Karpas-422 (cell line): ENCODE measurements at regions not wholly inside any gene's neighbourhood (a gene's known extent, or its start where the extent isn't known, plus 50 kb on each side); places are given as distances from the start of the nearest gene placed in this dataset.

Experiments used
- DNase-seq: peaks from one replicate; pipeline ENCODE4 v3.0.0-alpha.2; 2015
- H2AFZ ChIP-seq: fragments of 200-600 bp; sonication (generic); 2 replicates; pipeline ENCODE4 v1.6.1; 2014; ENCODE audit warnings: antibody characterized with exemption, low read length, mixed read lengths
- H3K27ac ChIP-seq: fragments of 200-600 bp; sonication (generic); 2 replicates; pipeline ENCODE4 v1.5.1; 2014; ENCODE audit warnings: mild to moderate bottlenecking, low read length, moderate library complexity
- H3K27me3 ChIP-seq: fragments of 200-600 bp; sonication (generic); 2 replicates; pipeline ENCODE4 v1.6.1; 2014; ENCODE audit warnings: low read length, mixed read lengths
- H3K36me3 ChIP-seq: fragments of 200-600 bp; sonication (generic); 2 replicates; pipeline ENCODE4 v1.6.1; 2014; ENCODE audit warnings: low read length, mixed read lengths; ENCODE audit not compliant: insufficient read depth
- H3K4me1 ChIP-seq: fragments of 200-600 bp; sonication (generic); 2 replicates; pipeline ENCODE4 v1.6.1; 2014; ENCODE audit warnings: mild to moderate bottlenecking, low read length, mixed read lengths
- H3K4me2 ChIP-seq: fragments of 200-600 bp; sonication (generic); 2 replicates; pipeline ENCODE4 v1.6.1; 2014; ENCODE audit warnings: low read length, low read depth, mild to moderate bottlenecking; ENCODE audit not compliant: poor library complexity, severe bottlenecking
- H3K4me3 ChIP-seq: fragments of 200-600 bp; sonication (generic); 2 replicates; pipeline ENCODE4 v1.5.1; 2014; ENCODE audit warnings: mild to moderate bottlenecking, antibody characterized with exemption, low read length, mixed read lengths
- H3K79me2 ChIP-seq: fragments of 200-600 bp; sonication (generic); 2 replicates; pipeline ENCODE4 v1.6.1; 2014; ENCODE audit warnings: mild to moderate bottlenecking, low read length, mixed read lengths
- H3K9ac ChIP-seq: fragments of 200-600 bp; sonication (generic); 2 replicates; pipeline ENCODE4 v1.6.0; 2014; ENCODE audit warnings: low read length
- H3K9me2 ChIP-seq: fragments of 200-600 bp; sonication (generic), shearing (Covaris generic); replicated peaks from 2 replicates; pipeline ENCODE4 v1.6.0; 2014; ENCODE audit warnings: mild to moderate bottlenecking, low read length, moderate library complexity; ENCODE audit not compliant: insufficient read depth
- H3K9me3 ChIP-seq: fragments of 300-700, 200-600 bp; sonication (generic); 2 replicates; pipeline ENCODE4 v1.6.1; 2014; ENCODE audit warnings: low read length, mixed read lengths
- H4K20me1 ChIP-seq: fragments of 200-600 bp; sonication (generic); 2 replicates; pipeline ENCODE4 v1.6.1; 2014; ENCODE audit warnings: mild to moderate bottlenecking, antibody characterized with exemption, low read length, low read depth; ENCODE audit not compliant: insufficient read depth

GRCh38 chr9:1354606-1355005 is 304.4 kb downstream of the DMRT2 start:
- Histone ChIP-seq H3K4me1 (no peaks in the 10 kb centered on the region), H3K9me3 (no peaks in the 10 kb centered on the region), H3K9ac (no peak overlapping the region), H3K27me3 (no peaks in the 10 kb centered on the region), H3K36me3 (no peaks in the 10 kb centered on the region), H3K4me2 (no peak overlapping the region), H3K4me3 (no peak overlapping the region), H3K79me2 (no peaks in the 10 kb centered on the region), H3K9me2 (no peaks in the 10 kb centered on the region), H3K27ac (no peak overlapping the region), H4K20me1 (no peaks in the 10 kb centered on the region), H2AFZ (no peak overlapping the region)
- no peak for DNase-seq

GRCh38 chr9:1355656-1356055 is 305.5 kb downstream of the DMRT2 start:
- Histone ChIP-seq H3K27ac (no peak overlapping the region), H3K79me2 (no peaks in the 10 kb centered on the region), H4K20me1 (no peaks in the 10 kb centered on the region), H3K9me3 (no peaks in the 10 kb centered on the region), H3K36me3 (no peaks in the 10 kb centered on the region), H3K27me3 (no peaks in the 10 kb centered on the region), H3K4me2 (no peak overlapping the region), H3K4me3 (no peak overlapping the region), H2AFZ (no peak overlapping the region), H3K9me2 (no peaks in the 10 kb centered on the region), H3K4me1 (no peaks in the 10 kb centered on the region), H3K9ac (no peak overlapping the region)
- DNase-seq: no peak

GRCh38 chr9:1362845-1363244 is 312.7 kb downstream of the DMRT2 start:
- no peak overlapping the region for H3K4me3 ChIP-seq
- DNase-seq: no peak

GRCh38 chr9:1366276-1366675 is 316.1 kb downstream of the DMRT2 start:
- no peak overlapping the region for H3K9ac ChIP-seq
- H3K4me2 ChIP-seq: no peak overlapping the region
- no peak overlapping the region for H3K4me3 ChIP-seq
- H3K4me1 ChIP-seq: no peaks in the 10 kb centered on the region
- no peaks in the 10 kb centered on the region for H3K79me2 ChIP-seq
- no peaks in the 10 kb centered on the region for H4K20me1 ChIP-seq
- DNase-seq: no peak
- H3K27ac ChIP-seq: no peak overlapping the region
- H3K9me2 ChIP-seq: no peaks in the 10 kb centered on the region
- H3K9me3 ChIP-seq: no peaks in the 10 kb centered on the region
- H2AFZ ChIP-seq: no peak overlapping the region
- H3K27me3 ChIP-seq: no peaks in the 10 kb centered on the region
- no peaks in the 10 kb centered on the region for H3K36me3 ChIP-seq

More at GRCh38 chr9:1362845-1363244, 312.7 kb downstream of the DMRT2 start:
- Histone ChIP-seq H3K27me3 (no peaks in the 10 kb centered on the region), H4K20me1 (no peaks in the 10 kb centered on the region), H3K4me2 (no peak overlapping the region), H3K9me2 (no peaks in the 10 kb centered on the region), H3K9ac (no peak overlapping the region), H3K36me3 (no peaks in the 10 kb centered on the region), H2AFZ (no peak overlapping the region), H3K79me2 (no peaks in the 10 kb centered on the region), H3K27ac (no peak overlapping the region), H3K9me3 (no peaks in the 10 kb centered on the region), H3K4me1 (no peaks in the 10 kb centered on the region)

- H3K4me1 ChIP-seq: no peaks in the 10 kb centered on the region
- H3K79me2 ChIP-seq: no peaks in the 10 kb centered on the region
- H4K20me1 ChIP-seq: no peaks in the 10 kb centered on the region
- no peaks in the 10 kb centered on the region for H3K36me3 ChIP-seq
- H3K9me2 ChIP-seq: no peaks in the 10 kb centered on the region
- no peaks in the 10 kb centered on the region for H3K9me3 ChIP-seq
- no peak for DNase-seq
- no peak overlapping the region for H3K9ac ChIP-seq
- H3K27ac ChIP-seq: no peak overlapping the region
- H2AFZ ChIP-seq: no peak overlapping the region
- H3K27me3 ChIP-seq: no peaks in the 10 kb centered on the region
- H3K4me2 ChIP-seq: no peak overlapping the region
- H3K4me3 ChIP-seq: no peak overlapping the region
Observed at GRCh38 chr9:1369297-1369696, 319.1 kb downstream of the DMRT2 start.

GRCh38 chr9:1373445-1373844 is 323.3 kb downstream of the DMRT2 start:
- H2AFZ ChIP-seq: no peak overlapping the region
- H3K27me3 ChIP-seq: no peaks in the 10 kb centered on the region
- no peak overlapping the region for H3K27ac ChIP-seq
- H3K9me3 ChIP-seq: no peaks in the 10 kb centered on the region
- no peaks in the 10 kb centered on the region for H3K79me2 ChIP-seq
- no peak for DNase-seq
- H3K4me2 ChIP-seq: no peak overlapping the region
- H3K4me3 ChIP-seq: no peak overlapping the region
- no peaks in the 10 kb centered on the region for H3K36me3 ChIP-seq
- no peaks in the 10 kb centered on the region for H3K9me2 ChIP-seq
- no peaks in the 10 kb centered on the region for H4K20me1 ChIP-seq
- no peak overlapping the region for H3K9ac ChIP-seq
- no peaks in the 10 kb centered on the region for H3K4me1 ChIP-seq

- H3K9ac ChIP-seq: no peak overlapping the region
- H3K4me2 ChIP-seq: no peak overlapping the region
- H3K36me3 ChIP-seq: no peaks in the 10 kb centered on the region
- no peaks in the 10 kb centered on the region for H3K9me2 ChIP-seq
- no peaks in the 10 kb centered on the region for H4K20me1 ChIP-seq
- no peaks in the 10 kb centered on the region for H3K27me3 ChIP-seq
- no peak overlapping the region for H3K4me3 ChIP-seq
- no peaks in the 10 kb centered on the region for H3K79me2 ChIP-seq
- H3K4me1 ChIP-seq: no peaks in the 10 kb centered on the region
- H3K9me3 ChIP-seq: no peaks in the 10 kb centered on the region
- DNase-seq: no peak
- no peak overlapping the region for H2AFZ ChIP-seq
- H3K27ac ChIP-seq: no peak overlapping the region
Observed at GRCh38 chr9:1383899-1384455, 333.8 kb downstream of the DMRT2 start.

GRCh38 chr9:1384816-1385215 is 334.7 kb downstream of the DMRT2 start:
- no peak for DNase-seq
- no peak overlapping the region for H3K4me2 ChIP-seq
- H3K36me3 ChIP-seq: no peaks in the 10 kb centered on the region
- H3K4me3 ChIP-seq: no peak overlapping the region
- H3K9me2 ChIP-seq: no peaks in the 10 kb centered on the region
- no peaks in the 10 kb centered on the region for H3K79me2 ChIP-seq
- no peak overlapping the region for H3K9ac ChIP-seq
- no peaks in the 10 kb centered on the region for H3K4me1 ChIP-seq
- H3K9me3 ChIP-seq: no peaks in the 10 kb centered on the region
- no peaks in the 10 kb centered on the region for H3K27me3 ChIP-seq
- no peak overlapping the region for H2AFZ ChIP-seq
- H3K27ac ChIP-seq: no peak overlapping the region
- H4K20me1 ChIP-seq: no peaks in the 10 kb centered on the region

- no peak overlapping the region for H3K9ac ChIP-seq
- H3K4me1 ChIP-seq: no peaks in the 10 kb centered on the region
- H2AFZ ChIP-seq: no peak overlapping the region
- DNase-seq: no peak
- no peaks in the 10 kb centered on the region for H4K20me1 ChIP-seq
- H3K36me3 ChIP-seq: no peaks in the 10 kb centered on the region
- H3K9me2 ChIP-seq: no peaks in the 10 kb centered on the region
- no peak overlapping the region for H3K27ac ChIP-seq
- no peak overlapping the region for H3K4me3 ChIP-seq
- H3K4me2 ChIP-seq: no peak overlapping the region
- no peaks in the 10 kb centered on the region for H3K9me3 ChIP-seq
- H3K79me2 ChIP-seq: no peaks in the 10 kb centered on the region
- no peaks in the 10 kb centered on the region; the same call in 1 of the 2 replicates for H3K27me3 ChIP-seq
Observed at GRCh38 chr9:1386420-1386819, 336.3 kb downstream of the DMRT2 start.
